ENCODE measurements at regions not wholly inside any gene's neighbourhood (a gene's known extent, or its start where the extent isn't known, plus 50 kb on each side); places are given as distances from the start of the nearest gene placed in this dataset.
"Not testable (repeated sequence)": the region's sequence is repeated elsewhere in the genome, so short reads cannot be mapped to it uniquely, and the experiment has no call there.

DNA sequence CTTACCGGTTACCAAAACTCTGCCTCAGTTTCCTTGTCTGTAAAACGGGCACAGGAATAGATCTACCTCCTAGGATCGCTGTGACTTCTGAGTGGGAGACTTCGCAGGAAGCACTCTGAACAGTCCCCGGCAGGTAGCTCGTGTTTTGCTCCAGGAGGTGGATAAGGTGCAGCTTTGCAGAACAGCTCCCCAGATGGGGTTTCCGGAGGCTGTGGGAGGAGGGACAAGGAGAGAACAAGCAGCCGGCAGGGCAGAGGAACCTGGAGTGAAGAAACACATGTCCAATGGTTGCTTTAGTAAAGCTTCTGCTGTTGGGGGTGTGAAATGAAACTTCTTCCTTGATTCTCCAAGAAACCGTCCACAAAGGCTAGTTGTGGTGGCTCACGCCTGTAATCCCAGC lies 95.5 kb upstream of the TARDBP start:
- TF ChIP-seq, protein P1, sequence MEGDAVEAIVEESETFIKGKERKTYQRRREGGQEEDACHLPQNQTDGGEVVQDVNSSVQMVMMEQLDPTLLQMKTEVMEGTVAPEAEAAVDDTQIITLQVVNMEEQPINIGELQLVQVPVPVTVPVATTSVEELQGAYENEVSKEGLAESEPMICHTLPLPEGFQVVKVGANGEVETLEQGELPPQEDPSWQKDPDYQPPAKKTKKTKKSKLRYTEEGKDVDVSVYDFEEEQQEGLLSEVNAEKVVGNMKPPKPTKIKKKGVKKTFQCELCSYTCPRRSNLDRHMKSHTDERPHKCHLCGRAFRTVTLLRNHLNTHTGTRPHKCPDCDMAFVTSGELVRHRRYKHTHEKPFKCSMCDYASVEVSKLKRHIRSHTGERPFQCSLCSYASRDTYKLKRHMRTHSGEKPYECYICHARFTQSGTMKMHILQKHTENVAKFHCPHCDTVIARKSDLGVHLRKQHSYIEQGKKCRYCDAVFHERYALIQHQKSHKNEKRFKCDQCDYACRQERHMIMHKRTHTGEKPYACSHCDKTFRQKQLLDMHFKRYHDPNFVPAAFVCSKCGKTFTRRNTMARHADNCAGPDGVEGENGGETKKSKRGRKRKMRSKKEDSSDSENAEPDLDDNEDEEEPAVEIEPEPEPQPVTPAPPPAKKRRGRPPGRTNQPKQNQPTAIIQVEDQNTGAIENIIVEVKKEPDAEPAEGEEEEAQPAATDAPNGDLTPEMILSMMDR (conservative IDR thresholded peaks at IDR 0.05; ENCODE audit: low read depth, low read length): no peak
- H3K4me3 ChIP-seq (IDR thresholded peaks at IDR 0.05; ENCODE audit: insufficient read depth, low read depth, low read length): no peak overlapping the region
- no peaks in the 10 kb centered on the region for H4K20me1 ChIP-seq (ENCODE audit: insufficient read depth)
- no peaks in the 10 kb centered on the region for H3K79me2 ChIP-seq (ENCODE audit: insufficient read depth, low read depth)
- no peak overlapping the region for H3K9ac ChIP-seq
- H3K36me3 ChIP-seq (ENCODE audit: insufficient read depth): no peaks in the 10 kb centered on the region
- H2AFZ ChIP-seq (ENCODE audit: low read depth): no peak overlapping the region
- no peak overlapping the region for H3K27ac ChIP-seq
- H3K4me1 ChIP-seq (ENCODE audit: low read depth, poor library complexity, severe bottlenecking): no peaks in the 10 kb centered on the region
- no peak overlapping the region for H3K4me2 ChIP-seq
- peaks cover 94% of the 10 kb centered on the region for H3K27me3 ChIP-seq (ENCODE audit: insufficient read depth, low read depth)

DNA sequence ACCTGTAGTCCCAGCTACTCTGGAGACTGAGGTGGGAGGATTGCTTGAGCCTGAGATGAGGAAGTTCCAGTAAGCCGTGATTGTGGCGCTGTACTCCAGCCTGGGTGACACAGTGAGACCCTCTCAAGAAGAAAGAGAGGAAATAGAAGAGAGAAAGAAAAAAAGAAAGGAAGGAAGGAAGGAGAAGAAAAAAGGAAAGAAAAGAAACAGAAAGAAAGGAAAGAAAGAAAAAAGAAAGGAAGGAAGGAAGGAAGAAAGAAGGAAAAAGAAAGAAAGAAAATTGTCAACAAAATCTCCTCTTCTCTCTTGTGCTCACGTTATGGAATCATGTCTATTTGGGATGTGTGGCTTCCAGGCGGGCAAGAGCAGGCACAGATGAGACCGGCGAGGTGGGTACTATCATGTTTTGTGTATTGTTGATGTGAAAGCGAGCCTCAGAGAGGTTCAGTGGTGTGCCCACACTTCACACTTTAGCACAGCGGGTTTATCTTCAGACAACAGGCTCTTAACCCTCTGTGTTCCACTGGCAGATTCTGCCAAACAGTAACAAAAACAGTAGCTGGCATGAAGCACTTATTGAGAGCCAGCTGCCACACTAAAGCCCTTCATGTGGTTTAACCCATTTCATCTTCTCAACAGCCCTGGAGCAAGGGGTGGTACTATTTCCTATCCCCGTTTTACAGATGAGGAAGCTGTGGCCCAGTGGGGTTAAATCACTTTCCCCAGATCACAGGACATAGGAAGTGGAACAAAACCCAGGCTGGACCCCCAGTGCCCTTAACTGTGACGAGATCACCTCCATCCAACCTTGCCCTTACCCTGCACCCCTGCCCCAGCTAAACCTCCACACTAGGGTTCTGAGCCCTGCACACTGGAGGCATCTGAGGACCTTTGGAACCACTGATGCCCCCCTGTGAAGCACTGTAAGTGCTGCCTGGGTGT lies 94.7 kb upstream of the TARDBP start:
- H3K27ac ChIP-seq: no peak overlapping the region
- H3K4me2 ChIP-seq: no peak overlapping the region
- H2AFZ ChIP-seq (ENCODE audit: low read depth): no peak overlapping the region
- no peak overlapping the region for H3K4me3 ChIP-seq (IDR thresholded peaks at IDR 0.05; ENCODE audit: insufficient read depth, low read depth, low read length)
- TF ChIP-seq, protein P1 (conservative IDR thresholded peaks at IDR 0.05; ENCODE audit: low read depth, low read length): no peak
- no peaks in the 10 kb centered on the region for H3K36me3 ChIP-seq (ENCODE audit: insufficient read depth)
- H4K20me1 ChIP-seq (ENCODE audit: insufficient read depth): no peaks in the 10 kb centered on the region
- H3K9ac ChIP-seq: no peak overlapping the region
- H3K4me1 ChIP-seq (ENCODE audit: low read depth, poor library complexity, severe bottlenecking): no peaks in the 10 kb centered on the region
- H3K27me3 ChIP-seq (ENCODE audit: insufficient read depth, low read depth): peaks cover 93% of the 10 kb centered on the region
- no peaks in the 10 kb centered on the region for H3K79me2 ChIP-seq (ENCODE audit: insufficient read depth, low read depth)

DNA sequence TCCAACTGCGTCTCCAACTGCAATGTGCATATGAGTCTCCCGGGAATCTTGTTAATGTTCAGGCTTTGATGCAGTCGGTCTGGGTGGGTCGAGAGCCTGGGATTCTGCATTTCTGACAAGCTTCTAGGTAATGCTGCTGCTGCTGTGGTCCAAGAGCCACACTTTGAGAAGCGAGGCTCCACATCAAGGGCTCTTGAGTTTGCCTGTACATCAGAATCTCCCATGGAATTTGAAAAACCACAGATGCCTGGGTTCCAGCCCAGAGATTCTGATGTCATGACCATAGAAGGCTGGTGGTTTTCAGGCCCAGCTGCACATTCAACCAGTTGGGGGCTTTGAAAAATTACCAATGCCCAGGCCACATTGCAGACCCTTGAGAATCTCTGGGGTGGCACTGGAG lies 93.9 kb upstream of the TARDBP start:
- Histone ChIP-seq H3K4me2 (no peak overlapping the region), H3K4me3 (IDR thresholded peaks at IDR 0.05; ENCODE audit: insufficient read depth, low read depth, low read length) (no peak overlapping the region), H3K79me2 (ENCODE audit: insufficient read depth, low read depth) (no peaks in the 10 kb centered on the region), H3K9ac (no peak overlapping the region), H3K27ac (no peak overlapping the region), H3K36me3 (ENCODE audit: insufficient read depth) (no peaks in the 10 kb centered on the region), H2AFZ (ENCODE audit: low read depth) (no peak overlapping the region), H3K4me1 (ENCODE audit: low read depth, poor library complexity, severe bottlenecking) (no peaks in the 10 kb centered on the region), H3K27me3 (ENCODE audit: insufficient read depth, low read depth) (peaks cover 92% of the 10 kb centered on the region), H4K20me1 (ENCODE audit: insufficient read depth) (no peaks in the 10 kb centered on the region)
- TF ChIP-seq, protein P1 (conservative IDR thresholded peaks at IDR 0.05; ENCODE audit: low read depth, low read length): no peak

GRCh38 chr1:10920063-10920626 lies 92.3 kb upstream of the TARDBP start:
- Histone ChIP-seq H3K79me2 (ENCODE audit: insufficient read depth, low read depth) (no peaks in the 10 kb centered on the region), H3K27me3 (ENCODE audit: insufficient read depth, low read depth) (peaks cover 91% of the 10 kb centered on the region), H2AFZ (ENCODE audit: low read depth) (no peak overlapping the region), H3K36me3 (ENCODE audit: insufficient read depth) (no peaks in the 10 kb centered on the region), H3K4me1 (ENCODE audit: low read depth, poor library complexity, severe bottlenecking) (no peaks in the 10 kb centered on the region), H4K20me1 (ENCODE audit: insufficient read depth) (no peaks in the 10 kb centered on the region), H3K9ac (no peak overlapping the region), H3K4me3 (IDR thresholded peaks at IDR 0.05; ENCODE audit: insufficient read depth, low read depth, low read length) (no peak overlapping the region), H3K4me2 (no peak overlapping the region), H3K27ac (no peak overlapping the region)
- TF ChIP-seq, protein P1 (conservative IDR thresholded peaks at IDR 0.05; ENCODE audit: low read depth, low read length): no peak

- not testable (repeated sequence) for H3K9ac ChIP-seq; H3K79me2 ChIP-seq (ENCODE audit: insufficient read depth, low read depth); H3K36me3 ChIP-seq (ENCODE audit: insufficient read depth); H3K4me3 ChIP-seq (IDR thresholded peaks at IDR 0.05; ENCODE audit: insufficient read depth, low read depth, low read length); H2AFZ ChIP-seq (ENCODE audit: low read depth); H3K4me1 ChIP-seq (ENCODE audit: low read depth, poor library complexity, severe bottlenecking); H3K27ac ChIP-seq; H3K4me2 ChIP-seq; H4K20me1 ChIP-seq (ENCODE audit: insufficient read depth)
- H3K27me3 ChIP-seq (ENCODE audit: insufficient read depth, low read depth): peaks cover 87% of the 10 kb centered on the region
These were observed 90.0 kb upstream of the TARDBP start for GRCh38 chr1:10922315-10923060.

Data from KMS-11 (cell line).